HCT116 (cell line): ENCODE measurements at regions not wholly inside any gene's neighbourhood (a gene's known extent, or its start where the extent isn't known, plus 50 kb on each side); places are given as distances from the start of the nearest gene placed in this dataset.

ENCODE experiments used
- ATAC-seq: fragments of 200-7000 bp; cut with Tn5 transposase; 2 replicates; pipeline ENCODE4 v1.9.1; 2020; ENCODE audit warnings: mild to moderate bottlenecking, moderate library complexity
- BruUV-seq: library from RNA; stranded (reverse); fragments of 400-500 nt; replicated peaks from 2 replicates; lab custom pipeline; 2021; lab: Mats Ljungman, UMichigan
- CTCF ChIA-PET: fragments of 300-600 bp; sonication (Branson Sonifier 250); formaldehyde crosslinking; loops from one replicate; lab custom pipeline; 2021; ENCODE audit warnings: antibody characterized with exemption; lab: Charles Lee
- POLR2A ChIA-PET: fragments of 300-600, 350-600 bp; sonication (Branson Sonifier 250); formaldehyde crosslinking; loops from one replicate; lab custom pipeline; 2021; ENCODE audit warnings: antibody characterized with exemption; lab: Charles Lee
- RAD21 ChIA-PET, 2 experiments: fragments of 300-600 bp; sonication (Branson Sonifier 250); formaldehyde crosslinking; loops; one replicate each; lab custom pipeline; 2023; ENCODE audit warnings: low total read pairs in 2 of 2; ENCODE audit not compliant: uncharacterized antibody in 2 of 2, unreplicated experiment in 2 of 2, low non-redundant PET in 1 of 2; lab: Charles Lee
- DNase-seq: peaks from one replicate; pipeline ENCODE4 v3.0.0-alpha.2; 2010; ENCODE audit warnings: low read depth, low spot score
- H2AFZ ChIP-seq: fragments of 200-600 bp; shearing (Covaris generic), sonication (generic); 2 replicates; pipeline ENCODE4 v1.6.1; 2017; ENCODE audit warnings: low read depth, mixed run types, mixed read lengths, antibody characterized with exemption, low read length; ENCODE audit not compliant: poor library complexity, severe bottlenecking
- H3K27ac ChIP-seq: 2 replicates; pipeline ENCODE4 v1.5.1; 2012; ENCODE audit warnings: low read depth, low read length
- H3K27me3 ChIP-seq: fragments of 200-600 bp; sonication (generic); 2 replicates; pipeline ENCODE4 v1.6.1; 2016; ENCODE audit warnings: mixed run types, low read length, mixed read lengths; ENCODE audit not compliant: insufficient read depth
- H3K36me3 ChIP-seq, 2 experiments: fragments of 200-500 bp in 1 of 2; fragments of 200-600 bp in 1 of 2; sonication (Bioruptor generic) in 1 of 2; sonication (generic) in 1 of 2; 2 replicates each; pipeline versions ENCODE4 v1.5.1 to v1.6.1; 2014 to 2016; ENCODE audit warnings: low read length in 2 of 2, inconsistent platforms in 1 of 2, mixed read lengths in 1 of 2, mixed run types in 1 of 2; ENCODE audit not compliant: insufficient read depth in 2 of 2, control insufficient read depth in 1 of 2
- H3K4me1 ChIP-seq, 2 experiments: fragments of 200-600 bp in 1 of 2; sonication (generic) in 1 of 2; 2 replicates each; pipeline versions ENCODE4 v1.5.1 to v1.6.1; 2012 to 2017; ENCODE audit warnings: low read length in 2 of 2, inconsistent platforms in 1 of 2, mild to moderate bottlenecking in 1 of 2, mixed read lengths in 1 of 2, mixed run types in 1 of 2, moderate library complexity in 1 of 2; ENCODE audit not compliant: insufficient read depth in 2 of 2, control insufficient read depth in 1 of 2
- H3K4me2 ChIP-seq: fragments of 200-600 bp; sonication (generic); 2 replicates; pipeline ENCODE4 v1.6.1; 2017; ENCODE audit warnings: mixed run types, low read length, mixed read lengths
- H3K4me3 ChIP-seq, 2 experiments: fragments of 200-600 bp in 1 of 2; sonication (generic) in 1 of 2; replicated peaks in 1 of 2; 2 replicates each; pipeline ENCODE4 v1.5.1; 2011 to 2016; ENCODE audit warnings: low read length in 2 of 2, control low read depth in 1 of 2, low read depth in 1 of 2, mild to moderate bottlenecking in 1 of 2, mixed read lengths in 1 of 2, mixed run types in 1 of 2
- H3K79me2 ChIP-seq: fragments of 200-600 bp; sonication (generic); 2 replicates; pipeline ENCODE4 v1.6.1; 2017; ENCODE audit warnings: mild to moderate bottlenecking, mixed run types, low read length, moderate library complexity, mixed read lengths; ENCODE audit not compliant: insufficient read depth
- H3K9ac ChIP-seq: fragments of 200-600 bp; sonication (generic); 2 replicates; pipeline ENCODE4 v1.6.1; 2016; ENCODE audit warnings: low read length, mixed read lengths
- H3K9me2 ChIP-seq: fragments of 200-600 bp; sonication (generic), shearing (Covaris generic); 2 replicates; pipeline ENCODE4 v1.6.1; 2017; ENCODE audit warnings: mixed run types, mild to moderate bottlenecking, moderate library complexity; ENCODE audit not compliant: insufficient read depth
- H3K9me3 ChIP-seq, 2 experiments: fragments of 200-500 bp in 1 of 2; fragments of 200-600 bp in 1 of 2; sonication (Bioruptor generic) in 1 of 2; sonication (generic) in 1 of 2; 2 replicates each; pipeline ENCODE4 v1.6.1; 2014 to 2017; ENCODE audit warnings: low read length in 2 of 2, mixed read lengths in 2 of 2, inconsistent platforms in 1 of 2, low read depth in 1 of 2, mild to moderate bottlenecking in 1 of 2, mixed run types in 1 of 2, moderate library complexity in 1 of 2; ENCODE audit not compliant: control insufficient read depth in 1 of 2, insufficient read depth in 1 of 2
- H4K20me1 ChIP-seq: fragments of 200-600 bp; sonication (generic), shearing (Covaris generic); 2 replicates; pipeline ENCODE4 v1.6.1; 2017; ENCODE audit warnings: mixed run types, mild to moderate bottlenecking, moderate library complexity; ENCODE audit not compliant: insufficient read depth
- ATF3 ChIP-seq: IDR thresholded peaks from 2 replicates; pipeline ENCODE4 v1.6.1; 2012
- EZH2 ChIP-seq: fragments of 200-600 bp; sonication (generic); IDR thresholded peaks from 2 replicates; pipeline ENCODE4 v1.6.1; 2017; ENCODE audit warnings: antibody characterized with exemption, mixed run types
- EZH2phosphoT487 ChIP-seq: fragments of 200-600 bp; IDR thresholded peaks from 2 replicates; pipeline ENCODE4 v1.6.1; 2018; ENCODE audit warnings: antibody characterized with exemption, borderline replicate concordance
- FOSL1 ChIP-seq: IDR thresholded peaks from 2 replicates; pipeline ENCODE4 v1.6.1; 2012; ENCODE audit warnings: low read depth
- POLR2A ChIP-seq: IDR thresholded peaks from 2 replicates; pipeline ENCODE4 v1.7.0; 2011; ENCODE audit warnings: borderline replicate concordance; ENCODE audit not compliant: insufficient read depth, insufficient read length; ENCODE audit errors: extremely low read depth
- RAD21 ChIP-seq: IDR thresholded peaks from 2 replicates; pipeline ENCODE4 v1.6.1; 2012; ENCODE audit warnings: low read depth, mild to moderate bottlenecking
- REST ChIP-seq: IDR thresholded peaks from 2 replicates; pipeline ENCODE4 v1.6.1; 2012; ENCODE audit warnings: low read depth
- SRF ChIP-seq: IDR thresholded peaks from 2 replicates; pipeline ENCODE4 v1.6.1; 2012; ENCODE audit warnings: low read depth
- YY1 ChIP-seq: IDR thresholded peaks from 2 replicates; pipeline ENCODE4 v1.6.1; 2011; ENCODE audit warnings: low read length, low read depth, moderate library complexity, mild to moderate bottlenecking; ENCODE audit not compliant: insufficient replicate concordance; ENCODE audit errors: extremely low read depth
- intact Hi-C: fragments of 100-400 bp; cut with micrococcal nuclease; formaldehyde crosslinking; loops from 2 replicates; pipeline ENCODE4 v1.10.0; 2022
- TF ChIP-seq, protein P1 (sequence below): IDR thresholded peaks from 2 replicates; pipeline ENCODE4 v1.6.1; 2011; ENCODE audit warnings: mild to moderate bottlenecking, low read length, moderate library complexity; ENCODE audit not compliant: insufficient replicate concordance; ENCODE audit errors: extremely low read depth

DNA sequence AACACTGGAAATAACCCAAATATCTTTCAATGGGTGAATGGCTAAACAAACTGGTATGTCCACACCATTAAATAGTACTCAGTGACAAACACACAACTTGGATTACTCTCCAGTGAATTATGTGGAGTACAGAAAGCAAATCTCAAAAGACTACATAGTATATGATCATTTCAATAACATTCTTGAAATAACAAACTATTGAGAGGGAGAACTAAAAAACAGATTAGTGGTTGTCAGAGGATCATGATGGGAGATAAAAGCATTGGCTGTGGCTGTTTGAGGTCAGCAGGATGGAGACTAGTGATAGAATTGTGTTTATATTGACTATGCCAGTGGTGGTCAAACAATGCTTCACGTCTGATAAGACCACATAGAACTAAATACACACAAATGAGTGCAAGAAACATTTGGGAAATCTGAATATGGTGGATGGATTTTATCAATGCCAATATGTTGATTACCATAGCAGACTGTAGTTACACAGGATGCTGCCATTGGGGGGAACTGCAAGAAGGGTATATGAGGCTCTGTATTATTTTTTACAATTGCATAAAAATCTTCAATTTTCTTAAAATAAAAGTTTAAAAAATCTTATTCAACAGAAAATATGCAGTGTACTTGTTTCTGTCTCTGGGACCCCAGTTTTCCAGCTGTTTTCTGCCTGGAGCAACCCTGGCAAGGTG is 242.0 kb downstream of the TBXT start:
- ChIA-PET CTCF (no interaction called here), POLR2A (no interaction called here)
- no TSS peak for BruUV-seq

More for the DNA sequence above, 242.0 kb downstream of the TBXT start:
- ATAC-seq, result no peak
- intact Hi-C loops, result no loop called here
- Histone ChIP-seq H4K20me1 (no peaks in the 10 kb centered on the region), H3K9me3 (no peaks in the 10 kb centered on the region), H3K36me3 (no peaks in the 10 kb centered on the region), H3K27me3 (no peaks in the 10 kb centered on the region), H3K9ac (no peak overlapping the region), H3K4me2 (no peak overlapping the region), H2AFZ (no peak overlapping the region), H3K27ac (no peak overlapping the region), H3K4me3 (no peak overlapping the region), H3K4me1 (no peaks in the 10 kb centered on the region), H3K79me2 (no peaks in the 10 kb centered on the region), H3K9me2 (no peaks in the 10 kb centered on the region)
- TF ChIP-seq YY1 (no peak), RAD21 (no peak), SRF (no peak), POLR2A (no peak), EZH2 (no peak), FOSL1 (no peak), ATF3 (no peak), EZH2phosphoT487 (no peak), REST (no peak)
- TF ChIP-seq, protein P1, sequence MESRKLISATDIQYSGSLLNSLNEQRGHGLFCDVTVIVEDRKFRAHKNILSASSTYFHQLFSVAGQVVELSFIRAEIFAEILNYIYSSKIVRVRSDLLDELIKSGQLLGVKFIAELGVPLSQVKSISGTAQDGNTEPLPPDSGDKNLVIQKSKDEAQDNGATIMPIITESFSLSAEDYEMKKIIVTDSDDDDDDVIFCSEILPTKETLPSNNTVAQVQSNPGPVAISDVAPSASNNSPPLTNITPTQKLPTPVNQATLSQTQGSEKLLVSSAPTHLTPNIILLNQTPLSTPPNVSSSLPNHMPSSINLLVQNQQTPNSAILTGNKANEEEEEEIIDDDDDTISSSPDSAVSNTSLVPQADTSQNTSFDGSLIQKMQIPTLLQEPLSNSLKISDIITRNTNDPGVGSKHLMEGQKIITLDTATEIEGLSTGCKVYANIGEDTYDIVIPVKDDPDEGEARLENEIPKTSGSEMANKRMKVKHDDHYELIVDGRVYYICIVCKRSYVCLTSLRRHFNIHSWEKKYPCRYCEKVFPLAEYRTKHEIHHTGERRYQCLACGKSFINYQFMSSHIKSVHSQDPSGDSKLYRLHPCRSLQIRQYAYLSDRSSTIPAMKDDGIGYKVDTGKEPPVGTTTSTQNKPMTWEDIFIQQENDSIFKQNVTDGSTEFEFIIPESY, result no peak
- RAD21 ChIA-PET, result no interaction called here
- no peak for DNase-seq
